Type B pancreatic cell (in vitro differentiated cells): ENCODE measurements at regions not wholly inside any gene's neighbourhood (a gene's known extent, or its start where the extent isn't known, plus 50 kb on each side); places are given as distances from the start of the nearest gene placed in this dataset.

Experiments
- DNase-seq: peaks from one replicate; pipeline ENCODE4 v3.0.0; 2021; ENCODE audit warnings: mixed read lengths; ENCODE audit not compliant: unreplicated experiment; ENCODE audit errors: extremely low spot score
- H3K27ac Mint-ChIP-seq: 2 replicates; pipeline ENCODE4 v1.8.0; 2021; ENCODE audit warnings: mild to moderate bottlenecking, mixed read lengths
- H3K27me3 Mint-ChIP-seq: 2 replicates; pipeline ENCODE4 v1.8.0; 2021; ENCODE audit warnings: mixed read lengths
- H3K36me3 Mint-ChIP-seq: 2 replicates; pipeline ENCODE4 v1.8.0; 2021; ENCODE audit warnings: mixed read lengths
- H3K4me1 Mint-ChIP-seq: one replicate; pipeline ENCODE4 v1.8.0; 2021; ENCODE audit warnings: mixed read lengths; ENCODE audit not compliant: unreplicated experiment
- H3K4me3 Mint-ChIP-seq: 2 replicates; pipeline ENCODE4 v1.8.0; 2021; ENCODE audit warnings: mild to moderate bottlenecking, mixed read lengths
- H3K9me3 Mint-ChIP-seq: 2 replicates; pipeline ENCODE4 v1.8.0; 2021; ENCODE audit warnings: mixed read lengths
- CTCF ChIP-seq: fragments of 200-600 bp; sonication (generic); conservative IDR thresholded peaks from 2 replicates; pipeline ENCODE4 v1.5.0; 2021; ENCODE audit warnings: antibody characterized with exemption, mild to moderate bottlenecking

DNA sequence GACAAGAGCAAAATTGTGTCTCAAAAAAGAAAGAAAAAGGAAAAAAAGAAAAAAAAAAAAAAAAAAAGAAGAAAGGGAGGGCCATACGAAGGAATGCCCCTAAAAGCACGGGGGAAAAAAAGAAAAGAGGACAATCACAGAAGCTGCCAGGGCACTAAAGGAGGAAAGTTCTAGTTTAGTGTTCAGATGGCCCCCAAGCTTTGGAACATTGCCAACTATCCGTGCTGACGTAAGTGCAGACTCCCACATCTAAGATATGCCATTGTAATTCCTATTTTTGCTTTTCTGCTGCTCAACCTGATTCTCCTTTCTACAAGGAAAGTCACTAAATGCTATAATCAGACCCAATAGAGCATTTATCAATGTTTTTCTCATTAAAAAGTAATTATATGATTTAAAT is 842.1 kb downstream of the KCNJ2 start:
- no peak overlapping the region for H3K4me3 Mint-ChIP-seq
- H3K4me1 Mint-ChIP-seq, result no peaks in the 10 kb centered on the region
- TF ChIP-seq CTCF, result no peak
- no peak for DNase-seq
- H3K9me3 Mint-ChIP-seq, result peaks cover 8% of the 10 kb centered on the region
- no peaks in the 10 kb centered on the region for H3K27me3 Mint-ChIP-seq
- no peaks in the 10 kb centered on the region for H3K36me3 Mint-ChIP-seq
- no peak overlapping the region for H3K27ac Mint-ChIP-seq

GRCh38 chr17:71019699-71020098 is 850.4 kb downstream of the KCNJ2 start:
- peaks cover 8% of the 10 kb centered on the region for H3K4me1 Mint-ChIP-seq
- no peaks in the 10 kb centered on the region for H3K36me3 Mint-ChIP-seq
- H3K9me3 Mint-ChIP-seq, result no peaks in the 10 kb centered on the region
- no peak overlapping the region for H3K27ac Mint-ChIP-seq
- TF ChIP-seq CTCF, result no peak
- H3K27me3 Mint-ChIP-seq, result peaks cover 10% of the 10 kb centered on the region
- no peak overlapping the region for H3K4me3 Mint-ChIP-seq
- no peak for DNase-seq

DNA sequence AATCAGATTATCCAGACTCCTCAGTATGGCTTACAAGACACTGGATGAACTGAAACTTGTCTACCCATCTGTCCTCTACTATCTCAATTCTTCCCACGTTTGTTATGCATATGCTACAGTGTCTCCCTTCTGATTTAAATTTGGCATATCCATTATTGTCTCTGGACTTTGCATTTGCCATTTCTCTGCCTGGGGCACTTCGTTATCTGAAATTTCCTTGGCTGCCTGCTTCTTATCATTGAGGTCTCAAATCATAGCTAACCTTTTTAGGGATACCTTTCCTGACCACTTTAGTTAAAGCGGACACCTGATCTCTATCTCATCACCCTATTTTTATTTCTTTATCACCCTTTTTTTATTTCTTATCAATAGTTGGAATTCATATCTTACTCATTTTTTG is 853.4 kb downstream of the KCNJ2 start:
- no peak for DNase-seq
- Mint-ChIP-seq H3K4me1 (peaks cover 8% of the 10 kb centered on the region), H3K27ac (no peak overlapping the region), H3K36me3 (no peaks in the 10 kb centered on the region), H3K9me3 (no peaks in the 10 kb centered on the region), H3K27me3 (peaks cover 17% of the 10 kb centered on the region), H3K4me3 (no peak overlapping the region)
- no peak for TF ChIP-seq CTCF

- Mint-ChIP-seq H3K4me1 (peaks cover 8% of the 10 kb centered on the region), H3K4me3 (no peak overlapping the region), H3K27ac (no peak overlapping the region), H3K27me3 (peaks cover 18% of the 10 kb centered on the region), H3K9me3 (no peaks in the 10 kb centered on the region), H3K36me3 (no peaks in the 10 kb centered on the region)
- no peak for DNase-seq
- TF ChIP-seq CTCF, result no peak
Observed at GRCh38 chr17:71023249-71024030, 854.1 kb downstream of the KCNJ2 start.

DNA sequence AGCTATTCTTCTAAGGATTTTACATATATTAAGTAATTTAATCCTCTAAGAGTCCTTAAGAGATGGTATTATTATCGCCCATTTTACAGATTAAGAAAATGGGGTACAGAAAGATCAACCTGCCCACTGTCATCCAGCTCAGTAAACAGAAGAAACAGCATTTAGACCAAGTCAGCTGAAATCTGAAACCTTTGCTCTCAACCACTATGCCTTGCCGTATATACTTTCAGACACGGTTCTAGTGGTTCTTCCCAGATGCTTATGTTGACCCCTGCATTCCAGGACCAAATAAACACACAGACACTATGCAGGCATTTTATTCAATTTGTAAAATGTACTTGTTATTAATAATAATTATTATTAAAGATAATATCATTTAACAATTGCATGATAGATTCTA is 854.8 kb downstream of the KCNJ2 start:
- no peaks in the 10 kb centered on the region for H3K36me3 Mint-ChIP-seq
- H3K4me3 Mint-ChIP-seq, result no peak overlapping the region
- H3K27me3 Mint-ChIP-seq, result peaks cover 18% of the 10 kb centered on the region
- no peak for TF ChIP-seq CTCF
- H3K4me1 Mint-ChIP-seq, result peaks cover 8% of the 10 kb centered on the region
- no peak for DNase-seq
- H3K9me3 Mint-ChIP-seq, result no peaks in the 10 kb centered on the region
- H3K27ac Mint-ChIP-seq, result no peak overlapping the region

- Mint-ChIP-seq H3K4me1 (peaks cover 8% of the 10 kb centered on the region), H3K4me3 (no peak overlapping the region)
Observed at GRCh38 chr17:71024969-71025368, 855.6 kb downstream of the KCNJ2 start.

More at GRCh38 chr17:71024969-71025368, 855.6 kb downstream of the KCNJ2 start:
- no peak for TF ChIP-seq CTCF
- H3K9me3 Mint-ChIP-seq, result no peaks in the 10 kb centered on the region
- H3K27me3 Mint-ChIP-seq, result peaks cover 22% of the 10 kb centered on the region
- no peak overlapping the region for H3K27ac Mint-ChIP-seq
- DNase-seq, result no peak
- H3K36me3 Mint-ChIP-seq, result no peaks in the 10 kb centered on the region
